HEK293T (cell line): ENCODE measurements at regions not wholly inside any gene's neighbourhood (a gene's known extent, or its start where the extent isn't known, plus 50 kb on each side); places are given as distances from the start of the nearest gene placed in this dataset.

Experiments
- CTCF ChIA-PET: fragments of 350-600 bp; formaldehyde crosslinking; extraction: SDS; loops from one replicate; lab custom pipeline; 2021; ENCODE audit warnings: antibody characterized with exemption, inconsistent platforms; lab: Yijun Ruan, JAX
- POLR2A ChIA-PET: fragments of 350-600 bp; formaldehyde crosslinking; extraction: SDS; loops from one replicate; lab custom pipeline; 2020; ENCODE audit warnings: antibody characterized with exemption, inconsistent platforms; lab: Yijun Ruan, JAX
- DNase-seq: peaks from one replicate; pipeline ENCODE4 v3.0.0; 2012; ENCODE audit warnings: mixed read lengths; ENCODE audit errors: extremely low spot score
- ARNT ChIP-seq: fragments of 450-650 bp; IDR thresholded peaks from 2 replicates; pipeline ENCODE4 v1.6.1; 2017; ENCODE audit warnings: mild to moderate bottlenecking
- BHLHE40 ChIP-seq: fragments of 450-650 bp; IDR thresholded peaks from 2 replicates; pipeline ENCODE4 v1.6.1; 2016; ENCODE audit warnings: mild to moderate bottlenecking, moderate library complexity, borderline replicate concordance
- CTBP1 ChIP-seq: fragments of 450-650 bp; IDR thresholded peaks from 2 replicates; pipeline ENCODE4 v1.6.1; 2016; ENCODE audit warnings: borderline replicate concordance
- ELF4 ChIP-seq: fragments of 450-650 bp; IDR thresholded peaks from 2 replicates; pipeline ENCODE4 v1.6.1; 2017; ENCODE audit warnings: antibody characterized with exemption
- FOXA1 ChIP-seq: fragments of 450-650 bp; IDR thresholded peaks from 2 replicates; pipeline ENCODE4 v1.6.1; 2016; ENCODE audit warnings: mild to moderate bottlenecking
- FOXK2 ChIP-seq: fragments of 450-650 bp; IDR thresholded peaks from 2 replicates; pipeline ENCODE4 v1.6.1; 2016; ENCODE audit warnings: mild to moderate bottlenecking
- FOXM1 ChIP-seq: fragments of 450-650 bp; IDR thresholded peaks from 2 replicates; pipeline ENCODE4 v1.6.1; 2017; ENCODE audit warnings: mild to moderate bottlenecking, borderline replicate concordance
- HDGF ChIP-seq: fragments of 450-650 bp; IDR thresholded peaks from 2 replicates; pipeline ENCODE4 v1.6.1; 2017; ENCODE audit warnings: antibody characterized with exemption, borderline replicate concordance
- L3MBTL2 ChIP-seq: fragments of 450-650 bp; conservative IDR thresholded peaks from 2 replicates; pipeline ENCODE4 v1.6.1; 2016; ENCODE audit warnings: mild to moderate bottlenecking
- LEF1 ChIP-seq: fragments of 450-650 bp; IDR thresholded peaks from 2 replicates; pipeline ENCODE4 v1.6.1; 2017; ENCODE audit warnings: mild to moderate bottlenecking, borderline replicate concordance
- NFRKB ChIP-seq: fragments of 450-650 bp; IDR thresholded peaks from 2 replicates; pipeline ENCODE4 v1.6.1; 2016; ENCODE audit warnings: mild to moderate bottlenecking, moderate library complexity
- PKNOX1 ChIP-seq: fragments of 450-650 bp; IDR thresholded peaks from 2 replicates; pipeline ENCODE4 v1.6.1; 2016
- SP1 ChIP-seq: fragments of 450-650 bp; IDR thresholded peaks from 2 replicates; pipeline ENCODE4 v1.6.1; 2017
- SUZ12 ChIP-seq: fragments of 450-650 bp; IDR thresholded peaks from 2 replicates; pipeline ENCODE4 v1.6.1; 2016; ENCODE audit warnings: mild to moderate bottlenecking
- TARDBP ChIP-seq: fragments of 450-650 bp; IDR thresholded peaks from 2 replicates; pipeline ENCODE4 v1.6.1; 2016
- ZNF384 ChIP-seq: fragments of 450-650 bp; IDR thresholded peaks from 2 replicates; pipeline ENCODE4 v1.6.1; 2016

- POLR2A ChIA-PET = no interaction called here
- TF ChIP-seq SUZ12 (no peak), L3MBTL2 (no peak), FOXA1 (no peak), FOXM1 (no peak), TARDBP (no peak), SP1 (no peak)
- DNase-seq = no peak
- CTCF ChIA-PET = no interaction called here
These were observed 676.4 kb upstream of the CHAC2 start for GRCh38 chr2:53091183-53091582.

GRCh38 chr2:53087874-53088461 lies 679.6 kb upstream of the CHAC2 start:
- DNase-seq = no peak
- POLR2A ChIA-PET = no interaction called here
- CTCF ChIA-PET = interaction anchor here (0.5 kb wide), 1 partner anchor 57 kb away, joined by 3 read pairs; no protein-coding TSS in a partner anchor
- TF ChIP-seq SP1 (no peak), FOXM1 (no peak), FOXA1 (no peak), HDGF (no peak)

- no peak for TF ChIP-seq SUZ12
- TF ChIP-seq CTBP1 = no peak
- TF ChIP-seq ARNT = no peak
- no peak for TF ChIP-seq L3MBTL2
- TF ChIP-seq LEF1 = no peak
- TF ChIP-seq FOXA1 = no peak
- no peak for TF ChIP-seq TARDBP
- no peak for TF ChIP-seq FOXK2
- no peak for TF ChIP-seq PKNOX1
- no peak for TF ChIP-seq HDGF
- no peak for TF ChIP-seq NFRKB
- no peak for TF ChIP-seq FOXM1
- no peak for TF ChIP-seq ZNF384
- TF ChIP-seq SP1 = no peak
- TF ChIP-seq ELF4 = no peak
- no peak for TF ChIP-seq BHLHE40
- CTCF ChIA-PET = interaction anchor here (0.5 kb wide), 1 partner anchor 57 kb away, joined by 3 read pairs; no protein-coding TSS in a partner anchor
- POLR2A ChIA-PET = no interaction called here
- no peak for DNase-seq
These were observed 680.2 kb upstream of the CHAC2 start for GRCh38 chr2:53087262-53087873.

GRCh38 chr2:53077413-53077812 lies 690.2 kb upstream of the CHAC2 start:
- no peak for DNase-seq
- CTCF ChIA-PET = no interaction called here
- POLR2A ChIA-PET = no interaction called here
- TF ChIP-seq HDGF (no peak), NFRKB (no peak), SP1 (no peak), FOXM1 (no peak), ZNF384 (no peak), L3MBTL2 (no peak), LEF1 (no peak), CTBP1 (no peak), FOXK2 (no peak)

- TF ChIP-seq LEF1 (no peak), BHLHE40 (no peak), ELF4 (no peak), FOXA1 (no peak), PKNOX1 (no peak), TARDBP (no peak), FOXK2 (no peak), HDGF (no peak), FOXM1 (no peak), ARNT (no peak), ZNF384 (no peak), SUZ12 (no peak), L3MBTL2 (no peak), CTBP1 (no peak), SP1 (no peak), NFRKB (no peak)
- ChIA-PET POLR2A (no interaction called here), CTCF (no interaction called here)
- DNase-seq = no peak
These were observed 691.8 kb upstream of the CHAC2 start for GRCh38 chr2:53075760-53076159.

GRCh38 chr2:53067533-53067932 lies 700.1 kb upstream of the CHAC2 start:
- CTCF ChIA-PET = no interaction called here
- no peak for DNase-seq
- TF ChIP-seq SUZ12 (no peak), CTBP1 (no peak), NFRKB (no peak), ELF4 (no peak), BHLHE40 (no peak), L3MBTL2 (no peak), FOXK2 (no peak), LEF1 (no peak), FOXM1 (no peak), FOXA1 (no peak), PKNOX1 (no peak), ZNF384 (no peak), ARNT (no peak), SP1 (no peak), TARDBP (no peak)
- POLR2A ChIA-PET = no interaction called here
